HEK293 (cell line): ENCODE measurements at regions not wholly inside any gene's neighbourhood (a gene's known extent, or its start where the extent isn't known, plus 50 kb on each side); places are given as distances from the start of the nearest gene placed in this dataset.
"Not testable (repeated sequence)": the region's sequence is repeated elsewhere in the genome, so short reads cannot be mapped to it uniquely, and the experiment has no call there.

Source experiments
- CTCF ChIA-PET: fragments of 350-600 bp; formaldehyde crosslinking; extraction: SDS; loops from one replicate; lab custom pipeline; 2021; ENCODE audit warnings: antibody characterized with exemption; lab: Yijun Ruan, JAX
- POLR2A ChIA-PET: fragments of 300-600 bp; formaldehyde crosslinking; extraction: SDS; loops from one replicate; lab custom pipeline; 2020; ENCODE audit warnings: antibody characterized with exemption, inconsistent platforms; lab: Yijun Ruan, JAX
- H3K27ac ChIP-seq: fragments of 200-500 bp; sonication (Bioruptor generic); 2 replicates; pipeline ENCODE4 v1.5.1; 2014; ENCODE audit warnings: low read depth, low read length, control low read depth, inconsistent platforms; ENCODE audit errors: extremely low read depth
- H3K36me3 ChIP-seq, 2 experiments: fragments of 200-500 bp in 1 of 2; sonication (Bioruptor generic) in 1 of 2; 1 replicate in 1 of 2; 2 replicates in 1 of 2; pipeline ENCODE4 v1.5.1; 2014 to 2017; ENCODE audit warnings: inconsistent platforms in 2 of 2, low read length in 2 of 2; ENCODE audit not compliant: control insufficient read depth in 2 of 2, insufficient read depth in 1 of 2
- H3K4me1 ChIP-seq: fragments of 200-500 bp; sonication (Bioruptor generic); 2 replicates; pipeline ENCODE4 v1.5.1; 2014; ENCODE audit warnings: mild to moderate bottlenecking, low read length, inconsistent platforms; ENCODE audit not compliant: control insufficient read depth, insufficient read depth
- H3K4me3 ChIP-seq: 2 replicates; pipeline ENCODE4 v1.5.1; 2011; ENCODE audit warnings: low read depth, mild to moderate bottlenecking, control low read depth, low read length, moderate library complexity
- H3K9me3 ChIP-seq: fragments of 200-500 bp; sonication (Bioruptor generic); 2 replicates; pipeline ENCODE4 v1.5.1; 2014; ENCODE audit warnings: low read depth, low read length, inconsistent platforms; ENCODE audit not compliant: control insufficient read depth, insufficient read depth
- BCL11B ChIP-seq: fragments of 450-650 bp; formaldehyde crosslinking; IDR thresholded peaks from 2 replicates; pipeline ENCODE4 v1.5.1; 2016; ENCODE audit warnings: low read depth, missing biosample characterization, missing genetic modification characterization
- FEZF1 ChIP-seq: fragments of 450-650 bp; formaldehyde crosslinking; IDR thresholded peaks from 2 replicates; pipeline ENCODE4 v1.5.1; 2016; ENCODE audit warnings: missing biosample characterization, missing genetic modification characterization
- PBX3 ChIP-seq: sonication (generic); formaldehyde crosslinking; IDR thresholded peaks from 2 replicates; pipeline ENCODE4 v1.8.1; 2022; ENCODE audit warnings: mild to moderate bottlenecking, moderate library complexity, missing genetic modification reagents
- SCRT2 ChIP-seq: fragments of 450-650 bp; formaldehyde crosslinking; IDR thresholded peaks from 2 replicates; pipeline ENCODE4 v1.5.1; 2016; ENCODE audit warnings: missing biosample characterization, missing genetic modification characterization
- SETDB1 ChIP-seq: IDR thresholded peaks from one replicate; pipeline ENCODE4 v1.6.1; 2017; ENCODE audit warnings: mild to moderate bottlenecking, low read length, moderate library complexity, mixed read lengths; ENCODE audit not compliant: insufficient read length
- SP7 ChIP-seq: fragments of 450-650 bp; formaldehyde crosslinking; IDR thresholded peaks from 2 replicates; pipeline ENCODE4 v1.5.1; 2016; ENCODE audit warnings: missing biosample characterization, missing genetic modification characterization
- ZBTB17 ChIP-seq: fragments of 450-650 bp; formaldehyde crosslinking; IDR thresholded peaks from 2 replicates; pipeline ENCODE4 v1.5.1; 2016; ENCODE audit warnings: missing biosample characterization, missing genetic modification characterization
- ZBTB48 ChIP-seq: fragments of 450-650 bp; formaldehyde crosslinking; IDR thresholded peaks from 2 replicates; pipeline ENCODE4 v1.5.1; 2016; ENCODE audit warnings: missing biosample characterization, missing genetic modification characterization
- ZBTB49 ChIP-seq: fragments of 450-650 bp; formaldehyde crosslinking; IDR thresholded peaks from 2 replicates; pipeline ENCODE4 v1.5.1; 2016; ENCODE audit warnings: missing biosample characterization, missing genetic modification characterization, low read depth
- ZNF114 ChIP-seq: fragments of 450-650 bp; formaldehyde crosslinking; IDR thresholded peaks from 2 replicates; pipeline ENCODE4 v1.5.0; 2017; ENCODE audit warnings: missing biosample characterization, missing genetic modification characterization
- ZNF174 ChIP-seq: fragments of 450-650 bp; formaldehyde crosslinking; IDR thresholded peaks from 2 replicates; pipeline ENCODE4 v1.5.0; 2017; ENCODE audit warnings: missing biosample characterization, mild to moderate bottlenecking, missing genetic modification characterization
- ZNF214 ChIP-seq: fragments of 450-650 bp; formaldehyde crosslinking; IDR thresholded peaks from 2 replicates; pipeline ENCODE4 v1.5.1; 2017; ENCODE audit warnings: missing biosample characterization, mild to moderate bottlenecking, missing genetic modification characterization, borderline replicate concordance
- ZNF24 ChIP-seq: fragments of 450-650 bp; formaldehyde crosslinking; IDR thresholded peaks from 2 replicates; pipeline ENCODE4 v1.5.1; 2016; ENCODE audit warnings: missing biosample characterization, missing genetic modification characterization
- ZNF292 ChIP-seq: fragments of 450-650 bp; formaldehyde crosslinking; IDR thresholded peaks from 2 replicates; pipeline ENCODE4 v1.5.1; 2016; ENCODE audit warnings: low read depth, missing biosample characterization, missing genetic modification characterization, borderline replicate concordance
- ZNF335 ChIP-seq: fragments of 450-650 bp; formaldehyde crosslinking; conservative IDR thresholded peaks from 2 replicates; pipeline ENCODE4 v1.5.1; 2016; ENCODE audit warnings: missing biosample characterization, missing genetic modification characterization
- ZNF394 ChIP-seq: fragments of 450-650 bp; formaldehyde crosslinking; IDR thresholded peaks from 2 replicates; pipeline ENCODE4 v1.5.1; 2016; ENCODE audit warnings: missing biosample characterization, missing genetic modification characterization, mild to moderate bottlenecking, moderate library complexity, borderline replicate concordance
- ZNF473 ChIP-seq: fragments of 450-650 bp; formaldehyde crosslinking; IDR thresholded peaks from 2 replicates; pipeline ENCODE4 v1.5.1; 2017; ENCODE audit warnings: missing biosample characterization, missing genetic modification characterization
- ZNF529 ChIP-seq: fragments of 450-650 bp; formaldehyde crosslinking; IDR thresholded peaks from 2 replicates; pipeline ENCODE4 v1.5.1; 2017; ENCODE audit warnings: missing genetic modification characterization, missing biosample characterization; ENCODE audit not compliant: insufficient replicate concordance
- ZNF549 ChIP-seq: fragments of 450-650 bp; IDR thresholded peaks from 2 replicates; pipeline ENCODE4 v1.5.1; 2018; ENCODE audit warnings: missing biosample characterization, missing genetic modification characterization, mild to moderate bottlenecking, inconsistent platforms, moderate library complexity
- ZNF624 ChIP-seq: fragments of 450-650 bp; formaldehyde crosslinking; IDR thresholded peaks from 2 replicates; pipeline ENCODE4 v1.5.1; 2017; ENCODE audit warnings: missing biosample characterization, missing genetic modification characterization
- ZNF654 ChIP-seq: fragments of 450-650 bp; formaldehyde crosslinking; IDR thresholded peaks from 2 replicates; pipeline ENCODE4 v1.5.1; 2016; ENCODE audit warnings: low read depth, missing biosample characterization, missing genetic modification characterization
- ZNF777 ChIP-seq: fragments of 450-650 bp; formaldehyde crosslinking; IDR thresholded peaks from 2 replicates; pipeline ENCODE4 v1.5.1; 2017; ENCODE audit warnings: missing biosample characterization, missing genetic modification characterization, borderline replicate concordance
- ZSCAN23 ChIP-seq: fragments of 450-650 bp; formaldehyde crosslinking; IDR thresholded peaks from 2 replicates; pipeline ENCODE4 v1.5.1; 2016; ENCODE audit warnings: missing biosample characterization, missing genetic modification characterization

- TF ChIP-seq ZBTB49 (no peak), ZNF394 (no peak), ZNF549 (tag by site-specific recombination) (no peak), ZBTB48 (tag by site-specific recombination) (no peak), ZNF473 (tag by site-specific recombination) (no peak), ZNF114 (tag by site-specific recombination) (no peak), ZNF777 (no peak), ZNF174 (tag by site-specific recombination) (no peak), ZNF529 (no peak), ZNF214 (tag by site-specific recombination) (no peak), ZNF292 (tag by site-specific recombination) (no peak)
Observed at GRCh38 chr3:152909180-152909883, 74.4 kb downstream of the P2RY1 start (continued).

- Histone ChIP-seq H3K4me1 (no peaks in the 10 kb centered on the region), H3K4me3 (no peak overlapping the region), H3K9me3 (no peaks in the 10 kb centered on the region), H3K27ac (no peak overlapping the region), H3K36me3 (no peaks in the 10 kb centered on the region)
- CTCF ChIA-PET = interaction anchor here (0.6 to 0.7 kb wide), 2 partner anchors 42 to 270 kb away, joined by 3 read pairs; no protein-coding TSS in a partner anchor
- TF ChIP-seq ZNF624 (tag by site-specific recombination) (no peak), PBX3 (CRISPR knock-in tag) (no peak), ZNF654 (tag by site-specific recombination) (peak; percentile 14; the same call in 1 of the 2 replicates), SETDB1 (peak; percentile 36), SP7 (no peak)
- TF ChIP-seq, all 188 proteins: peak for 2
- POLR2A ChIA-PET = no interaction called here
Observed at GRCh38 chr3:152910211-152910610, 75.3 kb downstream of the P2RY1 start.

GRCh38 chr3:152910966-152911365 is 76.0 kb downstream of the P2RY1 start:
- POLR2A ChIA-PET = interaction anchor here (0.5 kb wide), 1 partner anchor 302 kb away, joined by 3 read pairs; no protein-coding TSS in a partner anchor
- Histone ChIP-seq H3K4me3 (no peak overlapping the region), H3K4me1 (no peaks in the 10 kb centered on the region), H3K27ac (no peak overlapping the region), H3K36me3 (no peaks in the 10 kb centered on the region), H3K9me3 (no peaks in the 10 kb centered on the region)
- TF ChIP-seq BCL11B (no peak), ZNF174 (tag by site-specific recombination) (no peak), FEZF1 (no peak), ZBTB17 (tag by site-specific recombination) (no peak), ZNF24 (no peak), SCRT2 (peak; percentile 58; the same call in 1 of the 2 replicates), ZNF335 (tag by site-specific recombination) (no peak), ZSCAN23 (no peak)
- CTCF ChIA-PET = interaction anchor here (0.7 kb wide), 1 partner anchor 42 kb away, joined by 3 read pairs; no protein-coding TSS in a partner anchor

GRCh38 chr3:152914743-152915142 is 79.8 kb downstream of the P2RY1 start:
- CTCF ChIA-PET, POLR2A ChIA-PET: not testable (repeated sequence)

More at GRCh38 chr3:152914743-152915142, 79.8 kb downstream of the P2RY1 start:
- H3K9me3 ChIP-seq, H3K27ac ChIP-seq, H3K36me3 ChIP-seq, H3K4me3 ChIP-seq, H3K4me1 ChIP-seq: not testable (repeated sequence)
